HG02623 (cell line): ENCODE measurements at regions not wholly inside any gene's neighbourhood (a gene's known extent, or its start where the extent isn't known, plus 50 kb on each side); places are given as distances from the start of the nearest gene placed in this dataset.

Experiments
- ATAC-seq: cut with Tn5 transposase; IDR thresholded peaks from one replicate; pipeline ENCODE4 v1.9.1; 2021; ENCODE audit warnings: moderate library complexity; ENCODE audit not compliant: unreplicated experiment

- peak; percentile 59 for ATAC-seq
These were observed 77.3 kb upstream of the CNTN1 start for GRCh38 chr12:40614923-40615322.

- peak; percentile 3 for ATAC-seq
These were observed 76.6 kb upstream of the CNTN1 start for GRCh38 chr12:40615590-40615989.

GRCh38 chr12:40616383-40616915, 75.8 kb upstream of the CNTN1 start:
- ATAC-seq = no peak

- no peak for ATAC-seq
These were observed 73.6 kb upstream of the CNTN1 start for GRCh38 chr12:40618636-40619035.

GRCh38 chr12:40620564-40621019, 71.6 kb upstream of the CNTN1 start:
- no peak for ATAC-seq

- no peak for ATAC-seq
These were observed 69.9 kb upstream of the CNTN1 start for GRCh38 chr12:40622246-40622838.

GRCh38 chr12:40632171-40632570, 60.1 kb upstream of the CNTN1 start:
- no peak for ATAC-seq

- ATAC-seq = no peak
These were observed 59.3 kb upstream of the CNTN1 start for GRCh38 chr12:40632933-40633332.

- no peak for ATAC-seq
These were observed 57.6 kb upstream of the CNTN1 start for GRCh38 chr12:40634517-40635131.

- ATAC-seq = no peak
These were observed 57.0 kb upstream of the CNTN1 start for GRCh38 chr12:40635141-40635731.
